ENCODE measurements at regions not wholly inside any gene's neighbourhood (a gene's known extent, or its start where the extent isn't known, plus 50 kb on each side); places are given as distances from the start of the nearest gene placed in this dataset.

DNA sequence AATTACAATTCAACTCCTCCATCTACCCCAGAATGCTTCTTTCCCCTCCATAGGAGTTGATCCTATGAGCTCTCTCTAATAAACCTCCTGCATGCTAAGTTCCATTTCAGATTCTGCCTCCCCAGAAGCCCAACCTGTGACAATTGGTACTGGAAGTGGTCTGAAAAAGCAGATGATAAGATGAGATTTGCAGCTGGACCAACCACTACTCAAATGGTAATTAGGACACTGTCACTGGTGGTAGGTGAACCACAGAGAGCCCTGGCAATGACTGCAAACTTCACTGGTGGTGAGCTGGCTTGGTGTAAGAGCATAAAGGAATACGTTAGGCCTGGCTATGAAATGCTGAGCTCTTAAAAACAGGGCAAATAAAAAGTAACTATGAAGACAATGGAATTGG, 112.6 kb downstream of the ESM1 start:
- Mint-ChIP-seq H3K27me3 (ENCODE audit: low read depth in 3 of 3) (peaks cover 0 to 3% (median 2%) of the 10 kb centered on the region in 3 donors), H3K36me3 (no peaks in the 10 kb centered on the region), H3K27ac (no peak overlapping the region), H3K9me3 (peaks cover 0 to 2% (median 0%) of the 10 kb centered on the region in 7 donors), H3K4me3 (no peak overlapping the region), H3K4me1 (peaks cover 14% of the 10 kb centered on the region)
- no peak overlapping the region for H3K4me3 ChIP-seq (replicated peaks in 1 of 3; ENCODE audit: low read depth in 2 of 3, low read length in 3 of 3)
- WGBS (ENCODE audit: insufficient coverage): 80% methylated on average over 1 of the region's 1 CpG
- no peak overlapping the region for H3K9ac ChIP-seq (ENCODE audit: insufficient read depth, low read length, poor library complexity, severe bottlenecking)
- no peaks in the 10 kb centered on the region for H3K27me3 ChIP-seq (ENCODE audit: control insufficient read depth in 2 of 2, insufficient read depth in 2 of 2, low read length in 2 of 2)
- no peak for DNase-seq
- H3K4me1 ChIP-seq (ENCODE audit: control insufficient read depth in 1 of 2, insufficient read depth in 2 of 2, low read length in 2 of 2): peaks cover 11 to 13% of the 10 kb centered on the region in 2 donors
- intact Hi-C loops (cut with micrococcal nuclease): no loop called here
- no peaks in the 10 kb centered on the region for H3K9me3 ChIP-seq (replicated peaks in 1 of 2; ENCODE audit: control insufficient read depth in 1 of 2, insufficient read depth in 1 of 2, low read length in 2 of 2)
- no peaks in the 10 kb centered on the region for H3K79me2 ChIP-seq (ENCODE audit: insufficient read depth, low read length)
- H3K36me3 ChIP-seq (replicated peaks in 1 of 2; ENCODE audit: control insufficient read depth in 1 of 2, insufficient read depth in 2 of 2, low read length in 2 of 2): no peaks in the 10 kb centered on the region
- H3K27ac ChIP-seq (ENCODE audit: low read depth in 1 of 2, low read length in 2 of 2): no peak overlapping the region
- H2AFZ ChIP-seq (ENCODE audit: insufficient read depth, low read depth, low read length, poor library complexity, severe bottlenecking): no peak overlapping the region
- H3K4me2 ChIP-seq (replicated peaks; ENCODE audit: extremely low read depth, low read length, poor library complexity, severe bottlenecking): no peak overlapping the region
- no peak for TF ChIP-seq CTCF (IDR thresholded peaks at IDR 0.05)
- no peaks in the 10 kb centered on the region for H4K20me1 ChIP-seq (ENCODE audit: insufficient read depth, low read length)

DNA sequence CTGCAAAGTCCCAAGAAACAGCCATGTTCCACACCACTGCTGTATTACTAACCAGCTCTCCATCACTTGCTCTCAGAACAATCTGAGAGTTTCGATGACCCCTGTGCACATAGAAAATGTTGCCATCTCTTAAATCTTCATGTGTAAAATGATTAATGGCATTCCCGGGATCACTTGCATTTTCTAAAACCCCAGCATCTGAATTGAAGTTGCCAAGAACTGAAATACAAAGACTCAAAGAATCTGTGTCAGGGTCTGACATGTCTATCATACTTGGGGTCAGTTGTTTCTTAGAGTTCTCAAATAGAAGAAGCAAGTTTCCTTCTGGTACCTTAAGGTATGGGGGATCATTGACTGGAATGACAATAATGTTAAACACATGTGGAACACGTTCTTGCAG, 115.1 kb downstream of the ESM1 start:
- Histone ChIP-seq H3K36me3 (replicated peaks in 1 of 2; ENCODE audit: control insufficient read depth in 1 of 2, insufficient read depth in 2 of 2, low read length in 2 of 2) (no peaks in the 10 kb centered on the region), H3K4me1 (ENCODE audit: control insufficient read depth in 1 of 2, insufficient read depth in 2 of 2, low read length in 2 of 2) (peaks cover 14 to 17% of the 10 kb centered on the region in 2 donors), H3K4me3 (replicated peaks in 1 of 3; ENCODE audit: low read depth in 2 of 3, low read length in 3 of 3) (no peak overlapping the region), H3K4me2 (replicated peaks; ENCODE audit: extremely low read depth, low read length, poor library complexity, severe bottlenecking) (no peak overlapping the region), H3K79me2 (ENCODE audit: insufficient read depth, low read length) (no peaks in the 10 kb centered on the region), H2AFZ (ENCODE audit: insufficient read depth, low read depth, low read length, poor library complexity, severe bottlenecking) (no peak overlapping the region), H3K27me3 (ENCODE audit: control insufficient read depth in 2 of 2, insufficient read depth in 2 of 2, low read length in 2 of 2) (no peaks in the 10 kb centered on the region), H3K9me3 (replicated peaks in 1 of 2; ENCODE audit: control insufficient read depth in 1 of 2, insufficient read depth in 1 of 2, low read length in 2 of 2) (no peaks in the 10 kb centered on the region), H4K20me1 (ENCODE audit: insufficient read depth, low read length) (no peaks in the 10 kb centered on the region), H3K27ac (ENCODE audit: low read depth in 1 of 2, low read length in 2 of 2) (no peak overlapping the region), H3K9ac (ENCODE audit: insufficient read depth, low read length, poor library complexity, severe bottlenecking) (no peak overlapping the region)
- Mint-ChIP-seq H3K36me3 (no peaks in the 10 kb centered on the region), H3K27me3 (ENCODE audit: low read depth in 3 of 3) (peaks cover 0 to 2% (median 1%) of the 10 kb centered on the region in 3 donors), H3K9me3 (peaks cover 0 to 2% (median 0%) of the 10 kb centered on the region in 7 donors), H3K4me1 (peaks cover 16% of the 10 kb centered on the region), H3K4me3 (no peak overlapping the region), H3K27ac (no peak overlapping the region)
- no peak for TF ChIP-seq CTCF (IDR thresholded peaks at IDR 0.05)
- intact Hi-C loops (cut with micrococcal nuclease): no loop called here
- DNase-seq: no peak
- no CpG with 5 or more reads among the region's 3 CpGs for WGBS (ENCODE audit: insufficient coverage)
